Fibroblast of pulmonary artery (primary cell): ENCODE measurements at regions not wholly inside any gene's neighbourhood (a gene's known extent, or its start where the extent isn't known, plus 50 kb on each side); places are given as distances from the start of the nearest gene placed in this dataset.

Experiments used
- DNase-seq: peaks from one replicate; pipeline ENCODE4 v3.0.0-alpha.2; 2010; ENCODE audit warnings: low read depth
- H3K4me3 ChIP-seq: replicated peaks from 2 replicates; pipeline ENCODE4 v1.5.1; 2011; ENCODE audit warnings: low read depth, mild to moderate bottlenecking, control low read depth, low read length, moderate library complexity
- TF ChIP-seq, protein P1 (sequence below): IDR thresholded peaks from 2 replicates; pipeline ENCODE4 v1.5.1; 2011; ENCODE audit warnings: mild to moderate bottlenecking, control low read depth, low read length, inconsistent platforms; ENCODE audit errors: missing control alignments

GRCh38 chr2:173792741-173793140 lies 172.4 kb downstream of the SP3 start:
- TF ChIP-seq, protein P1, sequence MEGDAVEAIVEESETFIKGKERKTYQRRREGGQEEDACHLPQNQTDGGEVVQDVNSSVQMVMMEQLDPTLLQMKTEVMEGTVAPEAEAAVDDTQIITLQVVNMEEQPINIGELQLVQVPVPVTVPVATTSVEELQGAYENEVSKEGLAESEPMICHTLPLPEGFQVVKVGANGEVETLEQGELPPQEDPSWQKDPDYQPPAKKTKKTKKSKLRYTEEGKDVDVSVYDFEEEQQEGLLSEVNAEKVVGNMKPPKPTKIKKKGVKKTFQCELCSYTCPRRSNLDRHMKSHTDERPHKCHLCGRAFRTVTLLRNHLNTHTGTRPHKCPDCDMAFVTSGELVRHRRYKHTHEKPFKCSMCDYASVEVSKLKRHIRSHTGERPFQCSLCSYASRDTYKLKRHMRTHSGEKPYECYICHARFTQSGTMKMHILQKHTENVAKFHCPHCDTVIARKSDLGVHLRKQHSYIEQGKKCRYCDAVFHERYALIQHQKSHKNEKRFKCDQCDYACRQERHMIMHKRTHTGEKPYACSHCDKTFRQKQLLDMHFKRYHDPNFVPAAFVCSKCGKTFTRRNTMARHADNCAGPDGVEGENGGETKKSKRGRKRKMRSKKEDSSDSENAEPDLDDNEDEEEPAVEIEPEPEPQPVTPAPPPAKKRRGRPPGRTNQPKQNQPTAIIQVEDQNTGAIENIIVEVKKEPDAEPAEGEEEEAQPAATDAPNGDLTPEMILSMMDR = no peak
- no peak overlapping the region for H3K4me3 ChIP-seq
- DNase-seq = no peak

DNA sequence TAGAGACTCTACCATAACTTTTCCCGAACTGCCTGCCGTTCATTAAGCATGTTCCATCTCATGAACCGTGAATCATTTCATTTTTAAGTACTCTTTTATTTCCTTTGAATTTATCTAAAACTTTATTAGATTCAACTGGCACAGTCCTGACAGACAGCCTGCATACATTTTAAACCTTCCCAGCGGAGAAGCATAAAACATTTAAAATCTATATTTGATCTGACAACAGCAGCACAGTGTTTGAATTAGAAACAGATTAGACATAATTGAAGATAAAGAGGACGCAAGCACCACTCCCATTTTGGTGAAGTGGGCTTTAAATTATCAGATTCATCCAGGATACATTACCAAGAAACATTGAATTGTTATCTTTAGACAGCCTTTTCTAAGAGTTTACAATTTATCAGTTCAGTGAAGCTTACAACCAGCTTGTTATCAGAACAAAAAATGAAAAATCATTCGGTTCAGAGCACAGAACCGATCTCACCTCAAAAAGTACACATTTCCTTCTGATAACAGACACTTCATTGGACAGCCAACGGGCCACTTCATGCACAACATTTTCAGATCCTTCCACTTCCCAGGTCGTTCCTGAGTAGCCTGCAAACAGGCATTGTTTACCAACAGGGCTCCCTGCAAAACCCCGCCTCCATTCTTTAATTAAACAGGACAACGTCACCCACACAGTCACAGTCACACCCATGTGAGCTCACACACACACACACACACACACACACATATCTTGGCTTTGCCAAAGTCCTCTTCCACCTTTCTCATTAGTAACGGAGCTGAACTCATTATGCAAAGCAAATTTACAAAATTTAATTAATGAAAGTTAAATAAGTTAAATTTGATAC lies 171.2 kb downstream of the SP3 start:
- no peak overlapping the region for H3K4me3 ChIP-seq
- DNase-seq = no peak
- TF ChIP-seq, protein P1 = no peak

DNA sequence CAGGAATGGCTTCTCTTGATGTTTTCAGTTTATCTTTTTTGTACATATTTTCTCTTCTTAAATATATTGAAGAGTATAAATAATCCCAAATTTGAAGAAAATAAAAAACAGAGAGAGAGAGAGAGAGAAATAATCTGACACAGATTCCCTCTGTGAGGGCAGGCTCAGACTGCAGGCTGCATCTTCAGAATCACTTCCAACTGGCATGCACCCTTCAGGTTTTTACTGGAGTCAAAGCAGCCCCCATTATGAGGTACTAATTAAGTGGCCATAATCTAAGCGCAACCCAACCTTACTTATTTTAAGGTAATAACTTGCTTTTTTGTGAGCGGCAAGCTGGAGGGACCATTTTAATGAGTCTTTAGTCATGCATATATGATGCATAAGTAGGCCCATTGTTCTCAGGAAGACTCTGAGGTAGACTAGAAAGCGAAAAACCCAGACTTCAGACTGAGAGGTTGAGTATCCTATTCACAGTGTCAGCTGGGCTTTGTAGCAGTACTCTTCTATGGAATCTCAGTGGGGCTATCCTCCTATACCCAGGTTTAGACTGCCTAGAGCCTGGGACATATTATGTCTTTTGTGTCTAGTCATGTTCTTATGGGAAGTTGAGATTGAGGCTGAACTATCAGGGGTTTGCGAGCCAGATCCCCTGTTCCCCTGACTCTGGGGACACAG lies 167.4 kb downstream of the SP3 start:
- DNase-seq = no peak
- no peak overlapping the region for H3K4me3 ChIP-seq
- TF ChIP-seq, protein P1 = no peak

DNA sequence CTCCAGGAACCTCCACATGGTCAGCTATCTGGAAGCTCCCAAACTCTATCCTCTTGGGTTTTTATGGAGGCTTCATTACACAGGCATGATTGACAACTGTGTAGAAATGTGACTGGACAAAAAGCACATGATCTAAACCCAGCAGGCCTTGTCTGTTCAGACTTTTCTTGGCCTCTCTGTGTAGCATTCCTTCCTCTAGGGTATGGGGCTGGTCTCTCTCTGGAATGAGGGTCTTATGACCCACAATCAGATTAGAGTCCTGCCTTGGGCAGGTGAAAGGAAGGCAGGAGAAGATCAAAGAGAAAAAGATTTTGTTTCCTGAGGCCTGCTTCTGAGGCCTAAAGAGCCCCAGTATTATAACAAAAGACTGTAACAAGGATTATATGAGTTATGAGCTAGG lies 162.7 kb downstream of the SP3 start:
- TF ChIP-seq, protein P1 = no peak
- no peak overlapping the region for H3K4me3 ChIP-seq
- no peak for DNase-seq

GRCh38 chr2:173803449-173803848 lies 161.7 kb downstream of the SP3 start:
- H3K4me3 ChIP-seq = no peak overlapping the region
- no peak for DNase-seq
- TF ChIP-seq, protein P1 = no peak

- peak; percentile 6 for DNase-seq
- no peak overlapping the region for H3K4me3 ChIP-seq
- TF ChIP-seq, protein P1 = no peak
These were observed 158.4 kb downstream of the SP3 start for GRCh38 chr2:173806761-173807160.
